H9 (cell line): ENCODE measurements at regions not wholly inside any gene's neighbourhood (a gene's known extent, or its start where the extent isn't known, plus 50 kb on each side); places are given as distances from the start of the nearest gene placed in this dataset.

Experiments used
- DNase-seq: peaks from one replicate; pipeline ENCODE4 v3.0.0-alpha.2; 2017
- H2AFZ ChIP-seq: one replicate; pipeline ENCODE4 v1.6.1; 2013; ENCODE audit warnings: mild to moderate bottlenecking, low read length, control low read depth, moderate library complexity
- H2AK5ac ChIP-seq: 2 replicates; pipeline ENCODE4 v1.6.1; 2013; ENCODE audit warnings: low read length, control low read depth, mixed read lengths; ENCODE audit not compliant: insufficient read length
- H2BK120ac ChIP-seq: one replicate; pipeline ENCODE4 v1.6.1; 2013; ENCODE audit warnings: low read depth, mild to moderate bottlenecking, low read length, control low read depth, inconsistent platforms; ENCODE audit not compliant: poor library complexity, severe bottlenecking
- H2BK12ac ChIP-seq: 2 replicates; pipeline ENCODE4 v1.6.1; 2013; ENCODE audit warnings: low read length, control low read depth, mixed read lengths, low read depth; ENCODE audit not compliant: insufficient read length
- H2BK15ac ChIP-seq: 2 replicates; pipeline ENCODE4 v1.6.1; 2013; ENCODE audit warnings: low read depth, low read length, control low read depth
- H2BK20ac ChIP-seq: one replicate; pipeline ENCODE4 v1.6.1; 2013; ENCODE audit warnings: low read depth, mild to moderate bottlenecking, low read length, control low read depth, inconsistent platforms; ENCODE audit not compliant: poor library complexity, severe bottlenecking
- H2BK5ac ChIP-seq: 2 replicates; pipeline ENCODE4 v1.6.1; 2013; ENCODE audit warnings: low read length, control low read depth, mixed read lengths; ENCODE audit not compliant: insufficient read length
- H3K14ac ChIP-seq: 2 replicates; pipeline ENCODE4 v1.6.1; 2013; ENCODE audit warnings: low read length, control low read depth; ENCODE audit not compliant: insufficient read depth
- H3K18ac ChIP-seq: 2 replicates; pipeline ENCODE4 v1.6.1; 2013; ENCODE audit warnings: low read depth, mild to moderate bottlenecking, mixed read lengths, low read length, control low read depth; ENCODE audit not compliant: insufficient read length
- H3K23ac ChIP-seq: 2 replicates; pipeline ENCODE4 v1.6.1; 2013; ENCODE audit warnings: low read length, control low read depth, mixed read lengths, low read depth; ENCODE audit not compliant: insufficient read length
- H3K23me2 ChIP-seq: 2 replicates; pipeline ENCODE4 v1.6.1; 2013; ENCODE audit warnings: low read depth, mild to moderate bottlenecking, mixed read lengths, low read length, control low read depth; ENCODE audit not compliant: insufficient read length, poor library complexity, severe bottlenecking
- H3K27ac ChIP-seq: 2 replicates; pipeline ENCODE4 v1.5.1; 2013; ENCODE audit warnings: low read length, control low read depth, mixed read lengths, low read depth; ENCODE audit not compliant: insufficient read length
- H3K27me3 ChIP-seq: 2 replicates; pipeline ENCODE4 v1.6.1; 2013; ENCODE audit warnings: low read length, control low read depth, inconsistent platforms; ENCODE audit not compliant: insufficient read depth
- H3K4ac ChIP-seq: 2 replicates; pipeline ENCODE4 v1.6.1; 2013; ENCODE audit warnings: low read depth, mild to moderate bottlenecking, control low read depth, inconsistent platforms, low read length, moderate library complexity
- H3K4me1 ChIP-seq: 2 replicates; pipeline ENCODE4 v1.6.1; 2013; ENCODE audit warnings: low read length, control low read depth, inconsistent platforms; ENCODE audit not compliant: insufficient read depth
- H3K4me2 ChIP-seq: 2 replicates; pipeline ENCODE4 v1.6.1; 2013; ENCODE audit warnings: low read length, control low read depth, mixed read lengths; ENCODE audit not compliant: insufficient read length, insufficient read depth
- H3K56ac ChIP-seq: 2 replicates; pipeline ENCODE4 v1.6.1; 2013; ENCODE audit warnings: low read depth, mild to moderate bottlenecking, mixed read lengths, low read length, control low read depth; ENCODE audit not compliant: insufficient read length
- H3K79me1 ChIP-seq: 2 replicates; pipeline ENCODE4 v1.6.1; 2013; ENCODE audit warnings: low read depth, mild to moderate bottlenecking, moderate library complexity, low read length, control low read depth, inconsistent platforms; ENCODE audit not compliant: insufficient read depth, poor library complexity, severe bottlenecking
- H3K79me2 ChIP-seq: 2 replicates; pipeline ENCODE4 v1.6.1; 2013; ENCODE audit warnings: low read length, control low read depth, inconsistent platforms; ENCODE audit not compliant: insufficient read depth
- H3K9ac ChIP-seq: 2 replicates; pipeline ENCODE4 v1.6.1; 2013; ENCODE audit warnings: low read length, control low read depth, mixed read lengths; ENCODE audit not compliant: insufficient read length; ENCODE audit errors: extremely low read depth
- H3K9me3 ChIP-seq: one replicate; pipeline ENCODE4 v1.6.1; 2013; ENCODE audit warnings: low read depth, low read length, inconsistent platforms; ENCODE audit not compliant: control insufficient read depth
- H3T11ph ChIP-seq: one replicate; pipeline ENCODE4 v1.6.1; 2013; ENCODE audit warnings: mild to moderate bottlenecking, low read length, control low read depth, inconsistent platforms
- H4K20me1 ChIP-seq: one replicate; pipeline ENCODE4 v1.6.1; 2013; ENCODE audit not compliant: control insufficient read depth, insufficient read length, insufficient read depth
- H4K5ac ChIP-seq: 2 replicates; pipeline ENCODE4 v1.6.1; 2013; ENCODE audit warnings: low read depth, mild to moderate bottlenecking, mixed read lengths, low read length, control low read depth; ENCODE audit not compliant: insufficient read length
- H4K8ac ChIP-seq: replicated peaks from 2 replicates; pipeline ENCODE4 v1.6.1; 2013; ENCODE audit warnings: low read length, control low read depth, mixed read lengths, low read depth; ENCODE audit not compliant: insufficient read length
- H4K91ac ChIP-seq: 2 replicates; pipeline ENCODE4 v1.6.1; 2013; ENCODE audit warnings: low read depth, mild to moderate bottlenecking, moderate library complexity, mixed read lengths, low read length, control low read depth; ENCODE audit not compliant: insufficient read length
- H3K27ac Mint-ChIP-seq, 3 experiments: 2 replicates in 2 of 3; 3 replicates in 1 of 3; pipeline ENCODE4 v1.8.0; 2020 to 2021; ENCODE audit warnings: mixed read lengths in 3 of 3, mild to moderate bottlenecking in 1 of 3, moderate library complexity in 1 of 3
- H3K27me3 Mint-ChIP-seq: 2 replicates; pipeline ENCODE4 v1.8.0; 2021; ENCODE audit warnings: low read depth, mild to moderate bottlenecking, moderate library complexity, mixed read lengths
- H3K36me3 Mint-ChIP-seq, 3 experiments: 2 replicates in 2 of 3; 3 replicates in 1 of 3; pipeline ENCODE4 v1.8.0; 2020 to 2021; ENCODE audit warnings: low read depth in 3 of 3, mixed read lengths in 3 of 3; ENCODE audit not compliant: insufficient read depth in 1 of 3
- H3K4me1 Mint-ChIP-seq, 2 experiments: 2 replicates each; pipeline ENCODE4 v1.8.0; 2020; ENCODE audit warnings: mixed read lengths in 2 of 2
- H3K4me3 Mint-ChIP-seq, 2 experiments: 2 replicates in 1 of 2; 3 replicates in 1 of 2; pipeline ENCODE4 v1.8.0; 2020 to 2021; ENCODE audit warnings: mild to moderate bottlenecking in 2 of 2, mixed read lengths in 2 of 2, moderate library complexity in 1 of 2
- H3K9me3 Mint-ChIP-seq, 2 experiments: 2 replicates in 1 of 2; 3 replicates in 1 of 2; pipeline ENCODE4 v1.8.0; 2020; ENCODE audit warnings: mild to moderate bottlenecking in 2 of 2, mixed read lengths in 2 of 2, moderate library complexity in 1 of 2
- CTCF ChIP-seq: fragments of 200-600 bp; sonication (generic); conservative IDR thresholded peaks from 3 replicates; pipeline ENCODE4 v1.8.0; 2021; ENCODE audit warnings: antibody characterized with exemption, mild to moderate bottlenecking
- WGBS: extraction: QIAGEN DNeasy Blood & Tissue Kit; methylation state at CpG from one replicate; pipeline ENCODE4 v1.1.7; 2013; ENCODE audit warnings: missing lambda C conversion rate, low lambda C conversion rate, mixed read lengths; ENCODE audit not compliant: insufficient read length; ENCODE audit errors: extremely low coverage; 5-methylcytosine and 5-hydroxymethylcytosine counted together

GRCh38 chr13:82477436-82477835 lies 1404.8 kb downstream of the SLITRK1 start:
- H3K79me1 ChIP-seq = no peaks in the 10 kb centered on the region

More at GRCh38 chr13:82477436-82477835, 1404.8 kb downstream of the SLITRK1 start:
- Histone ChIP-seq H3K9me3 (no peaks in the 10 kb centered on the region), H3K27ac (no peak overlapping the region), H3K18ac (no peak overlapping the region), H3K79me2 (no peaks in the 10 kb centered on the region), H4K20me1 (no peaks in the 10 kb centered on the region), H3K23me2 (no peaks in the 10 kb centered on the region), H3K4ac (no peak overlapping the region), H3K9ac (no peak overlapping the region), H3T11ph (no peak overlapping the region), H2AK5ac (no peak overlapping the region), H4K5ac (no peak overlapping the region), H2AFZ (no peak overlapping the region), H3K27me3 (no peaks in the 10 kb centered on the region), H2BK5ac (no peak overlapping the region), H2BK120ac (no peak overlapping the region), H2BK20ac (no peak overlapping the region), H4K8ac (no peak overlapping the region), H2BK12ac (no peak overlapping the region), H3K4me1 (no peaks in the 10 kb centered on the region), H3K23ac (no peak overlapping the region), H3K14ac (no peak overlapping the region), H3K4me2 (no peak overlapping the region), H4K91ac (no peak overlapping the region), H3K56ac (no peak overlapping the region), H2BK15ac (no peak overlapping the region)
- Mint-ChIP-seq H3K4me1 (no peaks in the 10 kb centered on the region), H3K27me3 (no peaks in the 10 kb centered on the region), H3K4me3 (no peak overlapping the region), H3K9me3 (no peaks in the 10 kb centered on the region), H3K27ac (no peak overlapping the region), H3K36me3 (no peaks in the 10 kb centered on the region)
- no CpG with 5 or more reads among the region's 1 CpG for WGBS
- DNase-seq = no peak
- TF ChIP-seq CTCF = no peak
